SKM-1 (cell line): ENCODE measurements at regions not wholly inside any gene's neighbourhood (a gene's known extent, or its start where the extent isn't known, plus 50 kb on each side); places are given as distances from the start of the nearest gene placed in this dataset.

Source experiments
- DNase-seq: peaks from one replicate; lab custom pipeline; 2025; ENCODE audit not compliant: unreplicated experiment; lab: John Stamatoyannopoulos, UW

- DNase-seq = no peak
Measured at GRCh38 chr18:45119876-45120275, 439.2 kb downstream of the SETBP1 start.

- no peak for DNase-seq
Measured at GRCh38 chr18:45121146-45121545, 440.5 kb downstream of the SETBP1 start.

GRCh38 chr18:45122506-45122905 lies 441.8 kb downstream of the SETBP1 start:
- no peak for DNase-seq

- DNase-seq = no peak
Measured at GRCh38 chr18:45127405-45127804, 446.7 kb downstream of the SETBP1 start.

GRCh38 chr18:45133276-45133675 lies 452.6 kb downstream of the SETBP1 start:
- DNase-seq = no peak

DNA sequence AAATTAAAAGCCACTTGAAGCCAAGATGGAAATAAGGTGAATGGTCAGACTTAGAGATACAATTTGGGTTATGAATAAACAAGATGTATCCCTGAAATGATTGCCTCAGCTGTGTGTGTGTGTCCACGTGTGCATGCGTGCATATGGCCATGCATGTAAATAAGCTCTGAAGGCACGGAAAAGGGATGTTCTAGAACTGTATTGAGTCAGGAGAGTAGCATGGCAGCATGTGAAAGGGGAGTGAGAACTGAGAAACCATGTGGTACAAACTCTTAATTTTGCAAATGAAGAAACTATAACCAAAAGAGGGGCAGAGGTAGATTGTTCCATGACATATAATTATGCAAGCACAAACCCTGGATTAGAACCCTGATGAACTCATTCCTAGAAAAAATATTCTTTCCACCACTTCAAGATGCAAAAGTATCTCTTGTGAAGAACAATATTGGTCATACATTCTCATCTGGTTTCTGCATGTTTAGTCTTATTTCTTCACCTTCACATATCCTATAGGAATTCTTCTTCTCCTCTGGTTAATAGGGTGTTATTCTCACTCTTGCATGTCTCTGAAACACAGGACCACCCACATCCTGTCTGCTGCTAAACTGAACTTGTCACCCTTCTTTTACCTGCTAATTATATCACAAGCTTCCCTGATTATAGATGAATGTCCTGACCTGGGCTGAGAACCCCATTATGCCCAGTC lies 455.8 kb downstream of the SETBP1 start:
- no peak for DNase-seq

DNA sequence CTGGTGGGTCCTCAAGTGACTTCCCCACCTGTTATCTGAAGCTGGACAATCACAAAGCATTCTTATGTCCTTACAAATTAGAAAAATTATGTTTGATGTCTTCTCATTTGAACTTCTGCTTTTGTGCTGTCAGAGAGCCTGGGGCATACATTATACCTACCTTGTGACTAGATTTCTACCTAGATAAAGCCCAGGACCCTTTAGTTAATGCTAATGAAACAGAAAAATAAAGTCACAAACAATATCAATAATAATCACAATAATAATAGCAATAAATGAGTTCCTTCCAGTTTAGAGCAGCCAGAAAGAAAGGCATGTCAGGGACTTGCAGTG lies 456.4 kb downstream of the SETBP1 start:
- no peak for DNase-seq

DNA sequence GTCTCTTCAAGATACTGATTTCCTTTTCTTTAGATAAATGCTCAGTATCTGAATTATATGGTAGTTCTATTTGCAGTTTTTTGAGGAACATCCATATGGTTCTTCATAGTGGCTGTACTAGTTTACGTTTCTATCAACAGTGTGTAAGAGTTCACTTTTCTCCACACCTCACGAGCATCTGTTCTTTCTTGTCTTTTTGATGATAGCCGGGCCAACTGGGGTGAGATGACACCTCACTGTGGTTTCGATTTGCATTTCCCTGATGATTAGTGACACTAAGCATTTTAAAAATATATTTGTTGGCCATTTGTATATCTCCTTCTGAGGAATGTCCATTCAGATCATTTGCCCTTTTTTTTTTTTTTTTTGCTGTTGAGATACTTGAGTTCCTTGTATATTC lies 458.8 kb downstream of the SETBP1 start:
- DNase-seq = no peak

DNA sequence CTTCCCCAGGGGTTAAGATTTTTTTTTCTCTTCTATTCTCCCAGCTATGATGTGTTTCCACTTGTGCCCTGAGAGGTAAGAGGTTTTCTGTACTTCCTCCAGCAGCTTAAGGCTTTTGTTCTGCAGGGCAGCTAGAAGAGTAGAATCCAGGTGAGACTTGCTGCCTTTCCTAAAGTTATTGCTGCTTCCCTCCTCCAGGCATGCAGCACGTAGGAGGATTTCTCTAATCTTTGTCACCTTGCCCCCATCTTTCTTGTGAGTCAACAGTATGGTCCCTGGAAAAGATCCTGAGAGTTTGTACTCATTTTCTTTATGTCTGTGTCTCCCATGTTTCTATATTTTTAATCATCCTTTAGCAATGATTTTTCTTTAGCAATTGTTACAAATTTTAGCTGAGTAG lies 462.2 kb downstream of the SETBP1 start:
- no peak for DNase-seq

DNA sequence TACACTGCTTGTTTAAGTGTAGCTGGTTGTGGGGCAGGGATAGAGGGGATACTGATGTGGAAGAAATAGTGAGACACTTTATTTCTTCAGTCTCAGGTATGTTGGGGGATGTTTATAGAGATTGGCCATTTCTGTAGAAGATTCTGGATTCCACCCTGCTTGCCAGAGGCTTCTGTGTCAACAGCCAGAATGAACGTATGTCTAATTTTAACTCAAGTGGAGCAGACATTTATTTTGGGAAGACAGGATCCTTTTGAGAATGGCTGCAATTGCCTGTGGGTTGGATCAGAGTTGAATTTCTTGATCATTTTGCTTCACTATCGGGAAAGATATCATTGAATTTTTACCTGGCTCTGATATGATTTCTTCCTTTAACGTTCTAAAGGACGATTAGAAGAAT lies 465.6 kb upstream of the SLC14A2 start:
- no peak for DNase-seq

- no peak for DNase-seq
Measured at GRCh38 chr18:45151645-45152044, 463.6 kb upstream of the SLC14A2 start.

DNA sequence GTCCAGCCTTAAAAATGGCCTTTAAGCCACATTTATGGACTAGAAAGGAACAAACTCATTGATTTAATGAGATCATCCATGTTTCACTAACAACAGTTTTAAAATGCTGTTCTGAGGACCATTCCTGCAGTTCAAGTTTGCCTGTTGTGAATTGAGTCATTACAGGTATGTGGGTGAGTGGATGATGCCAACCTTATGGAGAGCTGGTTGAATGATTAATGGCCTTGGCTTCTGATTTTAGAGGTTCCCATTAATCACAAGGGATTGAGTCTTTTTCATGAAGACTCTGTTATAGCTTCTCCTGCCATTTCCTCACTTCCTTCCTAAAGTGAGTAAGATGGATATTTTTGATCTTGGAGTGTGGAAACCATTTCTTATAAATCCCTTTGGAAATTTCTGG lies 459.8 kb upstream of the SLC14A2 start:
- DNase-seq = no peak

DNA sequence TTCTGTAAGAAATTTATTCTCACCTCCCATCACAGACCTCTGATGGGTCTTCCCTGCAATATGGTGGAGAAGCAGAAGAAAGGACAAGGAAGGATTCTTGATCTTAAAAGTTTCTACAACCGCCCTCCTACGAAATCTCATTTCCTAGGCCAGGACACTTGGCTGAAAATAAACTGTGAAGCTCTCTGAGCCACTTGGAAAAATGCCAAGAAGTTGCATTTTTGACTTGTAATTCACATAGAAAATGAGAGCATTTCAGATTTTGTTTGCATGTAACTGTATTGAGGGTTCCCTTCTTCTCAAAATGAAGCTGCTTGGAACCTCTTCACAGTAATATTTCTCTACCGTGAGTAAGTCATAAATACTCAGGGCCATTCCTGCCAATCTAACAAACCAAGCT lies 458.3 kb upstream of the SLC14A2 start:
- DNase-seq = no peak

- DNase-seq = no peak
Measured at GRCh38 chr18:45157576-45157975, 457.7 kb upstream of the SLC14A2 start.

DNA sequence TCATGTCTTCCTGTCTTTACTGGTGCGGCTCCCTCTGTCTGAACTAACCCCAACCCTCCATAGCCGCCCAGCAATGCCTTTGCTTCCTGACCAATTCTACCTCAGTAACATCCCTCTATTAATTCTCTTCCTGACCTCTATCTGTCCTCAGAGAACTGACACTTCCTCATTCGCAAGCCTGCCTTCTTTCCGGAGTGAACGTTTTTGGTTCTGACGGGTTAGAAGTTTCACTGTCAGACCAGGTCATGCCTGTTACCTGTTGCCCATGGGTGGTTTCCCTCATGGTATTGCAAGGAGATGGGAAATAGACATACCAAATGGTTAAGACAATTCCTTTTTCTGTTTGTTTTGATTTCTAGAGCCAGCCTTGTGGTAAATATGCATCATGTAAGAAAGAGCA lies 453.4 kb upstream of the SLC14A2 start:
- no peak for DNase-seq

- DNase-seq = no peak
Measured at GRCh38 chr18:45163871-45164270, 451.4 kb upstream of the SLC14A2 start.

- no peak for DNase-seq
Measured at GRCh38 chr18:45164551-45164950, 450.7 kb upstream of the SLC14A2 start.

- DNase-seq = no peak
Measured at GRCh38 chr18:45165176-45165713, 450.0 kb upstream of the SLC14A2 start.

DNA sequence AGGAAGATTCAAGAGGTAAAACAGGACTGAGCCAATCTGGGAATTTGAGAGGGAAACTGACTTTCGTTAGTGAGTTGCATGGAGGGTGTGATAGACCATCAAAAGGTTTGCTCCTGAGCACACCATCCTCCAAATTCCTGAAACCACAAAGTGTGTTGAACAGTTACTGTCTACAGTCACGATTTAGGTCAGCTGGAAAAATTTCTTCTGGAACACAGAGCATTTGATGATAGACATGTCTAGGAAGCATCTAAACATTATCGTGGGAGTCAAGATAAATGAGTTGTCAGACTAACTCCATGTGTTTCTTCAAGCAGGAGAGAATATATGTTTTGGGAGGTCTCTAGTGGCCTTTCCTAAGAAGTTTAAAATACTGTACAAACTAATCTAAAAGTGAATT lies 449.4 kb upstream of the SLC14A2 start:
- no peak for DNase-seq

DNA sequence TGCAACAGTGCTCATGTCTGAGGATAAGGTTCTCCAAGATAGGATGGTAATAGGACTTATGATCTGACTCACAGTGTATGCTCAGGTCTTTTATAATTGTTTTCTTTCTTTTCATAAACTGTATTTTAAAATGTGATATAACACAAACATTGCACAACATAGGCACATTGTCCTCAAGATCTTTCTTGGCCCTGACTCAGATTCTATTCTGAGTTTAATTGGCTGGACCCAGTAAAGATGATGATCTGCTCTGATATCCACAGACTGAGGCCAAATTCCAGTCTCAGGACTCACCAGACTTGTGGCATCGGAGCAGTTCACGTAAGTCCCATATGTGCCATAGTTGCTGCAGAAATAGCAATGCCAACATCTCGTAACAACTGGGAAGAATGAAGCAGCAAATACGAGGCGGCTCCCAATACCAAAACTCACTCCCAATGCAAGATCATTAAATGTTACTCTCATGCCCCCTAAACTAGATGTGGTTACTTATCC lies 448.9 kb upstream of the SLC14A2 start:
- DNase-seq = no peak

GRCh38 chr18:45166836-45167551 lies 448.3 kb upstream of the SLC14A2 start:
- no peak for DNase-seq

- DNase-seq = no peak
Measured at GRCh38 chr18:45167631-45168280, 447.5 kb upstream of the SLC14A2 start.
